Choroid plexus epithelial cell (primary cell): ENCODE measurements at regions not wholly inside any gene's neighbourhood (a gene's known extent, or its start where the extent isn't known, plus 50 kb on each side); places are given as distances from the start of the nearest gene placed in this dataset.
A peak's percentile ranks its signal among the peaks of the same experiment; 100 is the strongest.

Experiments used
- DNase-seq: peaks from one replicate; pipeline ENCODE4 v3.0.0-alpha.2; 2010; ENCODE audit warnings: low read depth
- H3K4me3 ChIP-seq: 2 replicates; pipeline ENCODE4 v1.5.1; 2011; ENCODE audit warnings: low read depth, mild to moderate bottlenecking, control low read depth, low read length, moderate library complexity
- TF ChIP-seq, protein P1 (sequence below): conservative IDR thresholded peaks from 2 replicates; pipeline ENCODE4 v1.5.1; 2011; ENCODE audit warnings: low read depth, mild to moderate bottlenecking, control low read depth, inconsistent platforms, low read length, moderate library complexity

DNA sequence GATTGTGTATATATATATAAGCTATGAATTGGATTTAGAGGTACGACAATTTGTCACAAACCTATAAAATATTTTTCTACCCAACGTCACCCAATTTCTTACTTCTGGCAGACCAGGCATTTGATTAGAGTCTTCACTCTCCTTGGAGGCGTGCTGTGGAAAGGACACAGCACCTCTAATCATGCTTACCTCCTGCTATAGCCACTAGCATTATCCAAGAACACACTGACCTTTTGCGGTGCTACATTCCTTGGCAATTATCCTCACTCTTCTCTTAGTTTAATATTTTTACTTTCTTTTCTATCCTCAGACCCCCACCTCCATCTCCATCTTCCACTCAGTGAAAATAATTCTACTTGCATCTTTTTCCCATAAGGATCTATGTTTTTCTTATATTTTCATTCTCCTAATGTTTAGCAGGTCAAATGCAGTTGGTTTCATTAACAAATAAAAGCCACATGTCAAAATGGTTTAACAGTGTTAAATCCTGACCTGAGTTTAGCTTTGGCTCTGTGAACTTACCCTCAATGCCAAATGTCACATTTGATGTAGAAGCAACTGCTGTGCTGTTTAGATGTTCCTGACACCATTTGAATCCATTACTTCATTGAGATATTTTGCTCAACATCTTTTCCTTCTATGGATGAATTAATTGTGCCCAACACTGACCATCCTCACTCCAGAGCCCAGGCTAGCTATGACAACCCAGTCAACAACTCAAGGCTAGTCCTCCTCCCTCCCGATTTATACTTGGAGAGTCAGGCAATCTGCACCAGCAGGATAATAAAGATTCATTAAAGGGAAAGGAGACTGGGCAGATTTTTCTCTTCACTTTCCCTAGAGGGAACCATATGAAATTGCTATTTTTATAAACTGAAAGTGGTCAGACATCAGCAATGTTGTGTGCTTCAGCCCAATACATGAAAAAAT lies 240.5 kb downstream of the MREG start:
- TF ChIP-seq, protein P1, sequence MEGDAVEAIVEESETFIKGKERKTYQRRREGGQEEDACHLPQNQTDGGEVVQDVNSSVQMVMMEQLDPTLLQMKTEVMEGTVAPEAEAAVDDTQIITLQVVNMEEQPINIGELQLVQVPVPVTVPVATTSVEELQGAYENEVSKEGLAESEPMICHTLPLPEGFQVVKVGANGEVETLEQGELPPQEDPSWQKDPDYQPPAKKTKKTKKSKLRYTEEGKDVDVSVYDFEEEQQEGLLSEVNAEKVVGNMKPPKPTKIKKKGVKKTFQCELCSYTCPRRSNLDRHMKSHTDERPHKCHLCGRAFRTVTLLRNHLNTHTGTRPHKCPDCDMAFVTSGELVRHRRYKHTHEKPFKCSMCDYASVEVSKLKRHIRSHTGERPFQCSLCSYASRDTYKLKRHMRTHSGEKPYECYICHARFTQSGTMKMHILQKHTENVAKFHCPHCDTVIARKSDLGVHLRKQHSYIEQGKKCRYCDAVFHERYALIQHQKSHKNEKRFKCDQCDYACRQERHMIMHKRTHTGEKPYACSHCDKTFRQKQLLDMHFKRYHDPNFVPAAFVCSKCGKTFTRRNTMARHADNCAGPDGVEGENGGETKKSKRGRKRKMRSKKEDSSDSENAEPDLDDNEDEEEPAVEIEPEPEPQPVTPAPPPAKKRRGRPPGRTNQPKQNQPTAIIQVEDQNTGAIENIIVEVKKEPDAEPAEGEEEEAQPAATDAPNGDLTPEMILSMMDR: no peak
- peak; percentile 72 for DNase-seq
- no peak overlapping the region for H3K4me3 ChIP-seq

DNA sequence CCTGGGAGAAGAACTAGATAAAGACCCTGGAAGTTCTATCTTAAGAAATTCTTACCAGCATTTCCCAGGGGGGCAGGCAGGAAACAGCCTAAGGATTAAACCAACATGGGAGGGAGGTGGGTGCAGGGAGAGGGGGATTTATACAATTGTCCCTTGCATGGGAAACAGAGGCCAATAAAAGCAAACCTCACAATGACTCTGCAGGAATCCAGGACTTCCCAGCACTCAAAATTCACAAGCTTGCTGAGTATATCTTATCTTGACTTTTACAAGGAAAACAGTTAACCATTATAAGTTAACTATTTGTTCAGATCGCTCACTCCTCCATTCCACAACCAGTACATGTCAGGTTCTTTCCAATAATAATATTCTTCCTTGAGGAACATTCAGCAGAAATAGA lies 241.3 kb downstream of the MREG start:
- DNase-seq: peak; percentile 66
- no peak overlapping the region for H3K4me3 ChIP-seq
- TF ChIP-seq, protein P1: no peak

DNA sequence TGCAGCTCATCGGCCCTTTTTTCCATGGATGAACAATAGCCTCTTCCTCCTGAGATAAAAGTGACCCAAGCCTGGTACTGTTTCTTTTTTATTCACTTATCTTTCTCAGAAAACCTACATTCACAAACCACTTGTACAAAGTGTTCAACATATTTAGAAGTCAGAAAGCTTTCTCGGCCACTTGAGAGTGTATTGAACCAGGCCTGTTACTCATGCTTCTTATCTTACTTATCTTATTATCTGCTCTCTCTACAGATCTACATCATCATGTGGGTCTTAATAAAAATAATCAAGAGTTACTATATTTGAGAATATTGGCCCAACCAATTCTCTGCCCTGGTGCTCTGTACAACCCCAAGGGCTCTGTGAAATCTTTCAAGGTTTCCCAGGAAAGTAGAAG lies 242.1 kb downstream of the MREG start:
- TF ChIP-seq, protein P1: no peak
- no peak overlapping the region for H3K4me3 ChIP-seq
- DNase-seq: peak; percentile 45

DNA sequence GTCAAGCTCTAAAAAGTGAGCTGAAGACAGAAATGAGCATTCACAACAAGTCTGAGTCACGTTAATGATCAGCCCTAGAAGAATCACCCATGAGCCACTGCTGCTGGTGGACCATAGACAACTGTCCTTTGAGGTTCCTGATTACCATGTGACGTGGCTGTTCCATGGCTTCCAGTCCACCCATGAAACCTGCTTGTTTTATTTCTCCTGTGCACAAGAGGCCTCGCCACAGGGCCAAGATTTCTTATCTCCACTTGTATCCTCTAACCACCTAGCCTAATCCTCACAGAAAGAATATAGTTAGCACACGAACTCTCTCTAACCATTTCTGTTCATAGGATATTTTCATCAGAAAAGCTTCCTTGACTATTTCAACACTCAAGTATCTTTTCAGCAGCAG lies 242.7 kb downstream of the MREG start:
- TF ChIP-seq, protein P1: no peak
- no peak overlapping the region for H3K4me3 ChIP-seq
- no peak for DNase-seq

DNA sequence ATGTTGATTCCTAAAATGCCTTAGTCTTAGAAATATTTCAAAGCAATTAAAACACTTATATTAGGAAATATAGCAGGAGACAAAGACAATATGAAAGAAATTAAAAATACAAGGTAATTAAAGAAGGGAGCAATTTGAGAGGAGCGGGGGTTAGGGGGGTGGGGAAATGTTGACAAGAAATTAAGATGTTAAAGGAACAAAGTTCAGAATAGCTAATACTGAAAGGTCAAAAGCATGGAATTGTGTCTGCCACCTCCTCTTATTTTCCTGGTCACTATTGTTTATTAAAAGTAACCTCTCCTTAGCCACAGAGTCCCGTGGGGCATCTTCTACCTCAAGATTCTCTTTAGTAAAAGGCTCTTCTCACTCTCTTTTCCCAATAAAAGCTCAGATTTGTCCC lies 244.1 kb downstream of the MREG start:
- TF ChIP-seq, protein P1: no peak
- H3K4me3 ChIP-seq: no peak overlapping the region
- no peak for DNase-seq

DNA sequence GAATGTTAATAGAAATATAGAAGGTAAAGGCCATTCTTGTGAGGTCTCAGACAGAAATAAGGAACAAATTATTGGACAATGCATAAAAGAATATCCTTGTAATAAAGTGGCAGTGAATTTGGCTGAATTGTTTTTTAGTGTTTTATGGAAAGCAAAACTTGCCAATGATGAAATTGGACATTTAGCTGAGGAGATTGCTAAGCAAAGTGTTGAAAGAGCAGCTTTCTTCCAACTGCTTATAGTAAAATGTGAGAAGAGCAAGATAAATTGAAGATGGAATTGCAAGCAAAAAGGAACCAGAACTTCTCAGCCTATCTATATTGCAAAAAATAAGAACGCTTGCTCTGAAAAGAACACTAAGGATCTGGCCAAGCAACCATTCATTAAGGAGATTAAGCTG lies 245.7 kb downstream of the MREG start:
- H3K4me3 ChIP-seq: no peak overlapping the region
- TF ChIP-seq, protein P1: no peak
- DNase-seq: no peak
